Uterus (tissue), 3 donors: ENCODE measurements at regions not wholly inside any gene's neighbourhood (a gene's known extent, or its start where the extent isn't known, plus 50 kb on each side); places are given as distances from the start of the nearest gene placed in this dataset.

Experiments
- DNase-seq, 2 donors: peaks; one replicate each; pipeline ENCODE4 v3.0.0-alpha.2; 2019 to 2020
- H3K27ac ChIP-seq, 2 donors: fragments of 200-600 bp; sonication (generic); 1 replicate in 1 of 2; 2 replicates in 1 of 2; pipeline ENCODE4 v1.5.1; 2016 to 2018
- H3K27me3 ChIP-seq, 2 donors: fragments of 200-600 bp; sonication (generic); one replicate each; pipeline ENCODE4 v1.5.1; 2018 to 2019; ENCODE audit warnings: control low read depth in 1 of 2
- H3K36me3 ChIP-seq, 2 donors: fragments of 200-600 bp; sonication (generic); one replicate each; pipeline ENCODE4 v1.5.1; 2019; ENCODE audit warnings: control low read depth in 1 of 2
- H3K4me1 ChIP-seq, 2 donors: fragments of 200-600 bp; sonication (generic); one replicate each; pipeline ENCODE4 v1.5.1; 2018 to 2019; ENCODE audit warnings: control low read depth in 1 of 2
- H3K4me3 ChIP-seq, 2 donors: fragments of 200-600 bp; sonication (generic); 1 replicate in 1 of 2; 2 replicates in 1 of 2; pipeline ENCODE4 v1.5.1; 2018 to 2019; ENCODE audit warnings: mild to moderate bottlenecking in 1 of 2
- H3K9me3 ChIP-seq, 2 donors: fragments of 200-600 bp; sonication (generic); one replicate each; pipeline ENCODE4 v1.5.1; 2019; ENCODE audit warnings: control low read depth in 1 of 2
- POLR2A ChIP-seq, 2 donors: fragments of 450-650 bp; IDR thresholded peaks; one replicate each; pipeline ENCODE4 v1.6.1; 2016; ENCODE audit warnings: antibody characterized with exemption in 2 of 2, mild to moderate bottlenecking in 1 of 2, moderate library complexity in 1 of 2
- intact Hi-C: fragments of 100-400 bp; cut with DNase I; formaldehyde crosslinking; loops from one replicate; pipeline ENCODE4 v1.15.1; 2023; ENCODE audit warnings: low total_unique reads
- TF ChIP-seq, protein P1 (sequence below), 4 experiments: fragments of 200-600 bp in 2 of 4; fragments of 450-650 bp in 2 of 4; sonication (generic) in 2 of 4; IDR thresholded peaks; one replicate each; pipeline ENCODE4 v1.5.1; 2016 to 2019; ENCODE audit warnings: antibody characterized with exemption in 4 of 4, mild to moderate bottlenecking in 2 of 4, moderate library complexity in 1 of 4
- donor health status: DM: yes; HTN: yes; CAD: no.

DNA sequence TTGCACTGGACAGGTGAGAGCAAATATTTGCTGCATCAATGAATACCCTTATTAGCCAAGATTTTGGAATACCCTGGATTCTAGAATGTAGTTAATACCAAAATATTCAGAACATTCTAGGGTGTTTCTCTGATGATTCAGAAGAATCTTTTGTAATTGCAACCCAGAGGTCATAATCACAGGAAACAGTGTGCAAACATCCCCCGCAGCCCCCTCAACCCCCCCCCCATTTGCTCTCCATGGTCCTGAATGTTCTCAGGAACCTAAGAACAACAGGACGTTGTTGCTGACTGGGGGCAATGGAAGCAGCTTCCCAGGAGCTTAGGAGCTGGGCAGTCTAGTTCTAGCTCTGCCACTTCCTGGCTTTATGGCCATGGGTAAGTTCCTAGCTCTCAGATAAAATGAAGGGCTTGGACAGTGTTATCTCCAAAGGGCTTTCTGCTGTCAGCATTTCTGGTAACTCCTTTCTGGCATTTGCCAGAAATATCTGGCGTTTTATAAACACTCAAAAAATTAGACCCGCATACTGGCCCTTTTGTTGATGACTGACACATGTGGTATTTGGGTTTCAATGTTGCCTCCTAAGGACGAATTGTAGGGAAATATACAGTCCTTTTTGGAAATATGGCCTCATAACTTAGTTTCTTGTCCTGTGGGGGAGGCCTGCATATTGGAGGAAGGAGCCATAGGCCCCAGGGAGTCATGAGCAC, 178.6 kb downstream of the RRAGC start:
- Histone ChIP-seq H3K27me3 (peaks cover 0 to 8% of the 10 kb centered on the region in 2 donors), H3K27ac (no peak overlapping the region), H3K4me3 (no peak overlapping the region), H3K4me1 (no peaks in the 10 kb centered on the region), H3K9me3 (no peaks in the 10 kb centered on the region), H3K36me3 (no peaks in the 10 kb centered on the region)
- intact Hi-C loops = no loop called here
- no peak for TF ChIP-seq POLR2A (IDR thresholded peaks at IDR 0.05)
- TF ChIP-seq, protein P1, sequence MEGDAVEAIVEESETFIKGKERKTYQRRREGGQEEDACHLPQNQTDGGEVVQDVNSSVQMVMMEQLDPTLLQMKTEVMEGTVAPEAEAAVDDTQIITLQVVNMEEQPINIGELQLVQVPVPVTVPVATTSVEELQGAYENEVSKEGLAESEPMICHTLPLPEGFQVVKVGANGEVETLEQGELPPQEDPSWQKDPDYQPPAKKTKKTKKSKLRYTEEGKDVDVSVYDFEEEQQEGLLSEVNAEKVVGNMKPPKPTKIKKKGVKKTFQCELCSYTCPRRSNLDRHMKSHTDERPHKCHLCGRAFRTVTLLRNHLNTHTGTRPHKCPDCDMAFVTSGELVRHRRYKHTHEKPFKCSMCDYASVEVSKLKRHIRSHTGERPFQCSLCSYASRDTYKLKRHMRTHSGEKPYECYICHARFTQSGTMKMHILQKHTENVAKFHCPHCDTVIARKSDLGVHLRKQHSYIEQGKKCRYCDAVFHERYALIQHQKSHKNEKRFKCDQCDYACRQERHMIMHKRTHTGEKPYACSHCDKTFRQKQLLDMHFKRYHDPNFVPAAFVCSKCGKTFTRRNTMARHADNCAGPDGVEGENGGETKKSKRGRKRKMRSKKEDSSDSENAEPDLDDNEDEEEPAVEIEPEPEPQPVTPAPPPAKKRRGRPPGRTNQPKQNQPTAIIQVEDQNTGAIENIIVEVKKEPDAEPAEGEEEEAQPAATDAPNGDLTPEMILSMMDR (IDR thresholded peaks at IDR 0.05) = no peak
- no peak for DNase-seq

DNA sequence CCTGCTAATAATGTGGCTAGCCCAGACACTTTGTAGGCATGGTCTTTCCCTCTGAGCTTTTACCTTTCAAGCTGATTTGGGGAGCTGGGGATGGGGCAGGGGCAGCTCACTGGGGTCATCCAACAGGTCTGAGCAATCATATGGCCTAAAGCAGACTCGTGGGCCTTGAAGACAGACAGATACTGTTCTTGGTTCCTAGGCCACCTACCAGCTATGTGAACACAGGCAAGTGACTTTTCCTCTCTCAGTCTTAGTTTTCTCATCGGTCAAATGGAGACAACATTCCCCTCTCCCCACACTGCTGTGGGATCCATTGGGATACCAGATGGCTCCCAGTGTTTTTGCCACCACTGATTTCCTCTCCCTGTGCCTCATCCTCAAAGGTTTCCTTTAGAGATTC, 181.8 kb downstream of the RRAGC start:
- Histone ChIP-seq H3K4me3 (no peak overlapping the region), H3K27ac (no peak overlapping the region), H3K27me3 (no peaks in the 10 kb centered on the region), H3K4me1 (no peaks in the 10 kb centered on the region), H3K9me3 (no peaks in the 10 kb centered on the region), H3K36me3 (no peaks in the 10 kb centered on the region)
- no peak for TF ChIP-seq POLR2A (IDR thresholded peaks at IDR 0.05)
- TF ChIP-seq, protein P1 (IDR thresholded peaks at IDR 0.05) = no peak
- intact Hi-C loops = no loop called here
- DNase-seq = no peak

DNA sequence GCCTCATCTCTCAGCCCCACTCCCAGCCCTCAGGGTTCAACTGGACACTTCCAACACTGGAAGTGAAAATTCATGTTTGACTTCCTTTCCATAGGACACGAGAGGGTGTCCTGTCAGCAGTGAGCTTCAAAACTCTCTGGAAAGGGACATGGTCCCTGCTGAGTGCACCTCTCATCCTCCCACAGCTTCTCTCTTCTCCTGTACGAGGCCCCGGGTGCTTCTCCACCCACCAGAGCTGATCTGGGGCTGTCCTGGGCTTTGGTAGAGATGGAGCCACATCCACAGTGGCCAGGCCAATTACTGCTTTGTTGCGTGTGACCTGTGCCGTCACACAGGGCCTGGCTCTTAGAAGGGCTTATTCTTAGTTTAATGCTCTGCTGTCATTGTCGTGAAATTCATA, 182.3 kb downstream of the RRAGC start:
- Histone ChIP-seq H3K4me1 (no peaks in the 10 kb centered on the region), H3K27me3 (no peaks in the 10 kb centered on the region), H3K9me3 (no peaks in the 10 kb centered on the region), H3K36me3 (no peaks in the 10 kb centered on the region), H3K27ac (no peak overlapping the region), H3K4me3 (no peak overlapping the region)
- DNase-seq = no peak
- TF ChIP-seq, protein P1 (IDR thresholded peaks at IDR 0.05) = no peak
- TF ChIP-seq POLR2A (IDR thresholded peaks at IDR 0.05) = no peak
- intact Hi-C loops = no loop called here

DNA sequence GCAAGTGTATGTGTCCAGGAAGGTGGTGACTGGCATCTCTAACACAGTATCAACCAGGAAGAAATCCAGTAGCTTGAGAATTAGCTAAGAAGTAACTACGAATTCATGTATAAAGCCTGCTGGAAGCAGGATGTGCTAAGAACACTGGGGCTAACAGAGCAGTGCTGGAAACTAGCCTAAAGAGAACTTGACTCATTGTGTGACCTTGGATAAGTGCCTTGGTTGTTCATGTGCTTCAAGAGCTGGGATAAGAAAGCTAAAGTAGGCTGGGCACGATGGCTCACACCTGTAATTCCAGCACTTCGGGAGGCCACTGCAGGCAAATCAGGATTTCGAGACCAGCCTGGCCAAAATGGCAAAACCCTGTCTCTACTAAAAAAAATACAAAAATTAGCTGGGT, 186.9 kb downstream of the RRAGC start:
- no peak for TF ChIP-seq POLR2A (IDR thresholded peaks at IDR 0.05)
- TF ChIP-seq, protein P1 (IDR thresholded peaks at IDR 0.05) = no peak
- Histone ChIP-seq H3K9me3 (no peaks in the 10 kb centered on the region), H3K36me3 (no peaks in the 10 kb centered on the region), H3K27ac (no peak overlapping the region), H3K4me1 (no peaks in the 10 kb centered on the region), H3K27me3 (no peaks in the 10 kb centered on the region), H3K4me3 (no peak overlapping the region)
- intact Hi-C loops = no loop called here
- DNase-seq = no peak

DNA sequence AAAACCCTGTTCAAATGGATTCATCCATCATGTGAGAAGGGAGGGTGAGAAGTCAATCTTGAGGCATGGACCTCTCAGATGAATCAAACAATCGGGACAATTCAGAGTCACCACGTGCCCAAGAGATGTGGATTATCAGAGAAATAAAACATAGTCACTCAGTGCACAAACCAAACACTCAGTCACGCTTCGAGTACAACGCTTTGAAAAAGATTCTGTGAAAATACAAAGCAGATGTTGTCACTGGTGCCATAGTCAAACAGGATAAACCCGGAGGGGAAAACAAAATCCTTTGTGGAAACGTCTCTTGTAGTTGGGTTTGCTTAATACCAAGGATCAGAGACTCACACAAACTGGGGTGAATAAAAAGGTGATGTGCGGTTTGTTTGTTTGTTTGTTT, 188.4 kb downstream of the RRAGC start:
- H3K4me1 ChIP-seq = no peaks in the 10 kb centered on the region
- no peaks in the 10 kb centered on the region for H3K36me3 ChIP-seq
- H3K4me3 ChIP-seq = no peak overlapping the region
- no peak overlapping the region for H3K27ac ChIP-seq
- TF ChIP-seq, protein P1 (IDR thresholded peaks at IDR 0.05) = no peak
- TF ChIP-seq POLR2A (IDR thresholded peaks at IDR 0.05) = no peak
- H3K9me3 ChIP-seq = no peaks in the 10 kb centered on the region
- H3K27me3 ChIP-seq = no peaks in the 10 kb centered on the region
- intact Hi-C loops = no loop called here
- no peak for DNase-seq
